ENCODE measurements at regions not wholly inside any gene's neighbourhood (a gene's known extent, or its start where the extent isn't known, plus 50 kb on each side); places are given as distances from the start of the nearest gene placed in this dataset.
"Not testable (repeated sequence)": the region's sequence is repeated elsewhere in the genome, so short reads cannot be mapped to it uniquely, and the experiment has no call there.

GRCh38 chr1:163628034-163628773 lies 306.4 kb downstream of the NUF2 start:
- DNase-seq (ENCODE audit: low spot score): no peak
- no peak overlapping the region for H3K4me3 Mint-ChIP-seq (ENCODE audit: unreplicated experiment)
- H3K27ac Mint-ChIP-seq (ENCODE audit: unreplicated experiment): no peak overlapping the region
- no peak for TF ChIP-seq CTCF (IDR thresholded peaks at IDR 0.05)
- H3K9me3 Mint-ChIP-seq (ENCODE audit: low read depth): peaks cover 34% of the 10 kb centered on the region
- no peaks in the 10 kb centered on the region for H3K4me1 Mint-ChIP-seq (ENCODE audit: low read depth)
- no peaks in the 10 kb centered on the region for H3K36me3 Mint-ChIP-seq (ENCODE audit: low read depth)
- peaks cover 3% of the 10 kb centered on the region for H3K27me3 Mint-ChIP-seq (ENCODE audit: low read depth)

- no peaks in the 10 kb centered on the region for H3K36me3 Mint-ChIP-seq (ENCODE audit: low read depth)
- TF ChIP-seq CTCF (IDR thresholded peaks at IDR 0.05): no peak
- H3K27me3 Mint-ChIP-seq (ENCODE audit: low read depth): no peaks in the 10 kb centered on the region
- DNase-seq (ENCODE audit: low spot score): no peak
- H3K4me3 Mint-ChIP-seq (ENCODE audit: unreplicated experiment): no peak overlapping the region
- peaks cover 46% of the 10 kb centered on the region for H3K9me3 Mint-ChIP-seq (ENCODE audit: low read depth)
- H3K4me1 Mint-ChIP-seq (ENCODE audit: low read depth): no peaks in the 10 kb centered on the region
- no peak overlapping the region for H3K27ac Mint-ChIP-seq (ENCODE audit: unreplicated experiment)
Observed at GRCh38 chr1:163632269-163632668, 310.5 kb downstream of the NUF2 start.

GRCh38 chr1:163633366-163633765 lies 311.6 kb downstream of the NUF2 start:
- no peak for DNase-seq (ENCODE audit: low spot score)
- Mint-ChIP-seq H3K36me3 (ENCODE audit: low read depth) (no peaks in the 10 kb centered on the region), H3K4me1 (ENCODE audit: low read depth) (no peaks in the 10 kb centered on the region), H3K27me3 (ENCODE audit: low read depth) (no peaks in the 10 kb centered on the region), H3K27ac (ENCODE audit: unreplicated experiment) (no peak overlapping the region), H3K4me3 (ENCODE audit: unreplicated experiment) (no peak overlapping the region), H3K9me3 (ENCODE audit: low read depth) (peaks cover 46% of the 10 kb centered on the region)
- TF ChIP-seq CTCF (IDR thresholded peaks at IDR 0.05): no peak

GRCh38 chr1:163645676-163646075 lies 323.9 kb downstream of the NUF2 start:
- H3K27ac Mint-ChIP-seq (ENCODE audit: unreplicated experiment); H3K9me3 Mint-ChIP-seq (ENCODE audit: low read depth); H3K4me1 Mint-ChIP-seq (ENCODE audit: low read depth); H3K4me3 Mint-ChIP-seq (ENCODE audit: unreplicated experiment); H3K36me3 Mint-ChIP-seq (ENCODE audit: low read depth); DNase-seq (ENCODE audit: low spot score); H3K27me3 Mint-ChIP-seq (ENCODE audit: low read depth): not testable (repeated sequence)

GRCh38 chr1:163650624-163651023 lies 328.9 kb downstream of the NUF2 start:
- Mint-ChIP-seq H3K27me3 (ENCODE audit: low read depth) (no peaks in the 10 kb centered on the region), H3K4me3 (ENCODE audit: unreplicated experiment) (no peak overlapping the region), H3K27ac (ENCODE audit: unreplicated experiment) (no peak overlapping the region), H3K9me3 (ENCODE audit: low read depth) (peaks cover 5% of the 10 kb centered on the region), H3K36me3 (ENCODE audit: low read depth) (no peaks in the 10 kb centered on the region), H3K4me1 (ENCODE audit: low read depth) (no peaks in the 10 kb centered on the region)
- DNase-seq (ENCODE audit: low spot score): no peak
- TF ChIP-seq CTCF (IDR thresholded peaks at IDR 0.05): no peak

GRCh38 chr1:163652441-163652840 lies 330.7 kb downstream of the NUF2 start:
- Mint-ChIP-seq H3K27me3 (ENCODE audit: low read depth) (no peaks in the 10 kb centered on the region), H3K4me1 (ENCODE audit: low read depth) (no peaks in the 10 kb centered on the region), H3K27ac (ENCODE audit: unreplicated experiment) (no peak overlapping the region), H3K9me3 (ENCODE audit: low read depth) (no peaks in the 10 kb centered on the region), H3K36me3 (ENCODE audit: low read depth) (no peaks in the 10 kb centered on the region), H3K4me3 (ENCODE audit: unreplicated experiment) (no peak overlapping the region)
- no peak for DNase-seq (ENCODE audit: low spot score)
- no peak for TF ChIP-seq CTCF (IDR thresholded peaks at IDR 0.05)
